ENCODE measurements at regions not wholly inside any gene's neighbourhood (a gene's known extent, or its start where the extent isn't known, plus 50 kb on each side); places are given as distances from the start of the nearest gene placed in this dataset.

DNA sequence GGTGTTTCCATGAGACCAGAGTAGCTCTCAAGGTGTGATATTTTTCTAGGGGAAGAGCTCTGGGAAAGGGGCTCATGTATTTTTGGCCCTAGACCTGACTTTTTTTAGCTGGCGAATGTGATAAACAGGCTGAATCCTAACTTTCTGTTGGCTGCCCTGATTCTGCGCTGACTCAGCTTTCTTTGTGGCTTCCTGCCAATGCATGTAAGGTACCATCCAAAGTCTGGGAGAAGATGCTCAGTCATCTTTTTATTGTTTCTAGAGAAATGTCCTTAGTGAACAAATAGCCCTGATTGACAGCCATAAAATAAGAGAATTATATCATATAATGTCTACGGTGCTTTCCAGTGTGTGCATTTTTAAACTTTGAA is 113.6 kb upstream of the MBNL2 start:
- Histone ChIP-seq H3K79me2 (no peaks in the 10 kb centered on the region), H3K36me3 (replicated peaks; ENCODE audit: insufficient read depth, low read depth) (no peaks in the 10 kb centered on the region), H3K27ac (no peak overlapping the region), H3K4me2 (no peak overlapping the region), H3K9me3 (ENCODE audit: low read depth) (no peaks in the 10 kb centered on the region), H3K9me2 (replicated peaks; ENCODE audit: insufficient read depth) (no peaks in the 10 kb centered on the region), H3K4me3 (no peak overlapping the region), H2AFZ (no peak overlapping the region), H3K4me1 (ENCODE audit: insufficient read depth) (peaks cover 18% of the 10 kb centered on the region), H4K20me1 (ENCODE audit: insufficient read depth, poor library complexity, severe bottlenecking) (no peaks in the 10 kb centered on the region), H3K27me3 (no peaks in the 10 kb centered on the region)
- 85% methylated on average over 3 of the region's 3 CpGs for WGBS (ENCODE audit: low lambda C conversion rate, missing lambda C conversion rate)
- DNase-seq (ENCODE audit: low spot score), result no peak
- no peak for TF ChIP-seq EZH2 (IDR thresholded peaks at IDR 0.05; ENCODE audit: borderline replicate concordance)

DNA sequence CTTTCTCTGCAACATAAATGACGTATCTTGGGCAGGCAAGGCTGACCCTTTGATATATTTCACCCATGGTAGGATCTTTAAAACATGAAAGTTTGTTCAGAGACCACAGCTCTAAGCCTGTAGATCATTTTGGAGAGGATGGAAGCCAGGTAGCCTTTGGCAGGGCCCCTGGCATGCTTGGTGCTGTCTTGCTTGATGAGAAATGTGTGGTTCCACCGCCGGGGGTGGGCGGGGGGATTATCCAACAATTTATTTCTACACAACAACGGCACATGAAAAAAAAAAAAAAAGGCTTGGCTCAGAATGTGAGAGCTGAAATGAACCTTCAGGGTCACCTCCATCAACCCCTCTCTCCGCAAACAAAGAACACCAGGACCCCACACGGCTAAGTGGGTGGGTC is 112.9 kb upstream of the MBNL2 start:
- no peak overlapping the region for H3K27ac ChIP-seq
- no peak overlapping the region for H2AFZ ChIP-seq

DNA sequence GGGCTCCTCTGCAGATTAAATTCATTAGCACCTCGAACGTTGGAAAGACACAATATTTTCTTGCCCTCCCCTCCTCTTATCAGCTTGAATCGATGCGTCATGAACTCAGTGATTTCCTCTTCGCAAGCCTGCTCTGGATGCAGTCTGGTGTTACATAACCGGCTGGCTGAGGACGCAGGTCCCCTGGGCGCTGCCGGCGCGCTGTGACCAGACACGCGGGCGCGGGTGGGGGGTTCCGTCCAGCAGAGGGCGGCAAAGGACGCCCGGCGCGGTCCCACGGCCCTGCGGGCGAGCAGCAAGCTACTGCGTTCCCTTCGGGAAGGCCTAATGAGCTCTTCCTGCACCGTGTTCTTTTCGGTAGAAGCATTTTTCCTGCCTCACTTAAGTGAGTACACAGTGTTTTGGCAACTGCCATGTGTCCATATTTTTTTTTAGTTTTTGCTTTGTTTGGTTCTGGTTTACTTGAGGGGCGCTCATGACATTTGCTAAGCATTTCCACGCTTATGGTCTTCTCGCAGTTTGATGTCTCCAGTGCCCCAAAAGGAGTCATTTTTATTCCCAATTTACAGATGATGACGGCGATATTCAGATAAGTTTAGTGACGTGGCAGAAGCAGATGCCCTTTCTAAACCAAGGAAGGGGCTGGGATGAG is 112.2 kb upstream of the MBNL2 start:
- Histone ChIP-seq H3K27me3 (no peaks in the 10 kb centered on the region), H3K79me2 (no peaks in the 10 kb centered on the region), H2AFZ (peak overlapping the region; percentile 31), H3K9me3 (ENCODE audit: low read depth) (no peaks in the 10 kb centered on the region), H3K4me2 (peak overlapping the region; percentile 66), H3K36me3 (replicated peaks; ENCODE audit: insufficient read depth, low read depth) (no peaks in the 10 kb centered on the region), H3K4me3 (no peak overlapping the region), H4K20me1 (ENCODE audit: insufficient read depth, poor library complexity, severe bottlenecking) (no peaks in the 10 kb centered on the region), H3K27ac (peak overlapping the region; percentile 17), H3K4me1 (ENCODE audit: insufficient read depth) (peaks cover 23% of the 10 kb centered on the region), H3K9me2 (replicated peaks; ENCODE audit: insufficient read depth) (no peaks in the 10 kb centered on the region)
- TF ChIP-seq, protein P1, sequence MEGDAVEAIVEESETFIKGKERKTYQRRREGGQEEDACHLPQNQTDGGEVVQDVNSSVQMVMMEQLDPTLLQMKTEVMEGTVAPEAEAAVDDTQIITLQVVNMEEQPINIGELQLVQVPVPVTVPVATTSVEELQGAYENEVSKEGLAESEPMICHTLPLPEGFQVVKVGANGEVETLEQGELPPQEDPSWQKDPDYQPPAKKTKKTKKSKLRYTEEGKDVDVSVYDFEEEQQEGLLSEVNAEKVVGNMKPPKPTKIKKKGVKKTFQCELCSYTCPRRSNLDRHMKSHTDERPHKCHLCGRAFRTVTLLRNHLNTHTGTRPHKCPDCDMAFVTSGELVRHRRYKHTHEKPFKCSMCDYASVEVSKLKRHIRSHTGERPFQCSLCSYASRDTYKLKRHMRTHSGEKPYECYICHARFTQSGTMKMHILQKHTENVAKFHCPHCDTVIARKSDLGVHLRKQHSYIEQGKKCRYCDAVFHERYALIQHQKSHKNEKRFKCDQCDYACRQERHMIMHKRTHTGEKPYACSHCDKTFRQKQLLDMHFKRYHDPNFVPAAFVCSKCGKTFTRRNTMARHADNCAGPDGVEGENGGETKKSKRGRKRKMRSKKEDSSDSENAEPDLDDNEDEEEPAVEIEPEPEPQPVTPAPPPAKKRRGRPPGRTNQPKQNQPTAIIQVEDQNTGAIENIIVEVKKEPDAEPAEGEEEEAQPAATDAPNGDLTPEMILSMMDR (IDR thresholded peaks at IDR 0.05; ENCODE audit: poor library complexity), result peak; percentile 99
- no peak for TF ChIP-seq EZH2phosphoT487 (IDR thresholded peaks at IDR 0.05; ENCODE audit: low read depth, severe bottlenecking, unreplicated experiment)
- TF ChIP-seq EZH2 (IDR thresholded peaks at IDR 0.05; ENCODE audit: borderline replicate concordance), result no peak
- peak; percentile 94 for DNase-seq (ENCODE audit: low spot score)
- 16% methylated on average over 34 of the region's 34 CpGs for WGBS (ENCODE audit: low lambda C conversion rate, missing lambda C conversion rate)

More for the DNA sequence above, 112.9 kb upstream of the MBNL2 start:
- no peaks in the 10 kb centered on the region for H3K79me2 ChIP-seq
- H3K36me3 ChIP-seq (replicated peaks; ENCODE audit: insufficient read depth, low read depth), result no peaks in the 10 kb centered on the region
- no peak overlapping the region for H3K4me3 ChIP-seq
- no peak for DNase-seq (ENCODE audit: low spot score)
- 85% methylated on average over 7 of the region's 7 CpGs for WGBS (ENCODE audit: low lambda C conversion rate, missing lambda C conversion rate)
- no peaks in the 10 kb centered on the region for H3K9me2 ChIP-seq (replicated peaks; ENCODE audit: insufficient read depth)
- TF ChIP-seq EZH2 (IDR thresholded peaks at IDR 0.05; ENCODE audit: borderline replicate concordance), result no peak
- TF ChIP-seq EZH2phosphoT487 (IDR thresholded peaks at IDR 0.05; ENCODE audit: low read depth, severe bottlenecking, unreplicated experiment), result no peak
- TF ChIP-seq, protein P1 (IDR thresholded peaks at IDR 0.05; ENCODE audit: poor library complexity), result no peak
- H3K9me3 ChIP-seq (ENCODE audit: low read depth), result no peaks in the 10 kb centered on the region
- no peaks in the 10 kb centered on the region for H3K27me3 ChIP-seq
- H3K4me1 ChIP-seq (ENCODE audit: insufficient read depth), result peaks cover 23% of the 10 kb centered on the region
- peak overlapping the region; percentile 66 for H3K4me2 ChIP-seq
- no peaks in the 10 kb centered on the region for H4K20me1 ChIP-seq (ENCODE audit: insufficient read depth, poor library complexity, severe bottlenecking)

DNA sequence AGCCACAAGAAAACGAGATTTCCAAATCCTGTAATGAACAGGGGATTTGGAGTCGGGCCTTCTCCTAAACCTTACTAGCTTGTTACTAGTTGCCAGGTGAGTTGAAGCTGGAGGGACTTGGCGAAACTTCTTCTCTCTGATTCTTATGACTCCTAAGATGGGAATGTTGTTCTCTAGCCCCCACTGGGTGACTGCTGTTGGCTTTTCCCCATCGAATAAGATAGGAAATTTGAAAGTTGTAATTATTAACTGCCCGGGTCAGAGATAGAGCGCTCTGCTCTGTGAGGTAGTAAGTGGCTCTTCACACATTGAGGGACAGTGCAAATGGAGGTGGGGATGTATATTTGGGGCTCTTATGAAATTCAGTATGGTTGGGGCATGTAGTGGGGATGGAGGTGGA is 111.2 kb upstream of the MBNL2 start:
- no peaks in the 10 kb centered on the region for H3K79me2 ChIP-seq
- TF ChIP-seq EZH2phosphoT487 (IDR thresholded peaks at IDR 0.05; ENCODE audit: low read depth, severe bottlenecking, unreplicated experiment), result no peak
- TF ChIP-seq EZH2 (IDR thresholded peaks at IDR 0.05; ENCODE audit: borderline replicate concordance), result no peak
- TF ChIP-seq, protein P1 (IDR thresholded peaks at IDR 0.05; ENCODE audit: poor library complexity), result no peak
- no peak for DNase-seq (ENCODE audit: low spot score)
- H3K9me3 ChIP-seq (ENCODE audit: low read depth), result no peaks in the 10 kb centered on the region
- H3K36me3 ChIP-seq (replicated peaks; ENCODE audit: insufficient read depth, low read depth), result no peaks in the 10 kb centered on the region
- no peak overlapping the region for H3K4me2 ChIP-seq
- no peak overlapping the region for H2AFZ ChIP-seq
- no peaks in the 10 kb centered on the region for H4K20me1 ChIP-seq (ENCODE audit: insufficient read depth, poor library complexity, severe bottlenecking)
- 69% methylated on average over 6 of the region's 6 CpGs for WGBS (ENCODE audit: low lambda C conversion rate, missing lambda C conversion rate)
- no peak overlapping the region for H3K27ac ChIP-seq
- H3K9me2 ChIP-seq (replicated peaks; ENCODE audit: insufficient read depth), result no peaks in the 10 kb centered on the region
- no peak overlapping the region for H3K4me3 ChIP-seq
- no peaks in the 10 kb centered on the region for H3K27me3 ChIP-seq
- H3K4me1 ChIP-seq (ENCODE audit: insufficient read depth), result peaks cover 29% of the 10 kb centered on the region

Measured in hepatocyte (in vitro differentiated cells).